Common myeloid progenitor, CD34-positive (primary cell): ENCODE measurements at regions not wholly inside any gene's neighbourhood (a gene's known extent, or its start where the extent isn't known, plus 50 kb on each side); places are given as distances from the start of the nearest gene placed in this dataset.

Experiments used
- CTCF ChIA-PET: fragments of 350-600 bp; sonication (Branson Sonifier 250); formaldehyde crosslinking; loops from one replicate; lab custom pipeline; 2021; ENCODE audit warnings: antibody characterized with exemption; lab: Charles Lee
- POLR2A ChIA-PET: fragments of 350-600 bp; sonication (Branson Sonifier 250); formaldehyde crosslinking; loops from one replicate; lab custom pipeline; 2021; ENCODE audit warnings: antibody characterized with exemption; lab: Charles Lee
- DNase-seq, 3 donors: peaks; one replicate each; pipeline versions ENCODE4 v3.0.0 to v3.0.0-alpha.2; 2013
- H3K27ac ChIP-seq, 2 experiments: 1 replicate in 1 of 2; 2 replicates in 1 of 2; pipeline ENCODE4 v1.7.0; 2013; ENCODE audit warnings: inconsistent platforms in 2 of 2, low read length in 2 of 2, mild to moderate bottlenecking in 2 of 2, low read depth in 1 of 2, moderate library complexity in 1 of 2; ENCODE audit not compliant: severe bottlenecking in 2 of 2, insufficient read depth in 1 of 2, poor library complexity in 1 of 2
- H3K27me3 ChIP-seq, 5 experiments: replicated peaks in 2 of 5; 1 replicate in 3 of 5; 2 replicates in 2 of 5; pipeline versions ENCODE4 v1.6.1 to v1.7.0; 2013; ENCODE audit warnings: low read length in 4 of 5, mild to moderate bottlenecking in 2 of 5, moderate library complexity in 2 of 5, inconsistent platforms in 1 of 5; ENCODE audit not compliant: insufficient read depth in 5 of 5, control insufficient read depth in 4 of 5
- H3K36me3 ChIP-seq, 4 experiments: 1 replicate in 2 of 4; 2 replicates in 2 of 4; pipeline versions ENCODE4 v1.6.1 to v1.7.0; 2013; ENCODE audit warnings: low read length in 3 of 4, control low read depth in 1 of 4, mild to moderate bottlenecking in 1 of 4; ENCODE audit not compliant: control insufficient read depth in 4 of 4, insufficient read depth in 4 of 4
- H3K4me1 ChIP-seq, 4 experiments: 1 replicate in 3 of 4; 2 replicates in 1 of 4; pipeline versions ENCODE4 v1.6.1 to v1.7.1; 2013; ENCODE audit warnings: low read length in 3 of 4, mild to moderate bottlenecking in 3 of 4, control low read depth in 1 of 4, inconsistent platforms in 1 of 4, moderate library complexity in 1 of 4; ENCODE audit not compliant: control insufficient read depth in 4 of 4, insufficient read depth in 4 of 4; ENCODE audit errors: control extremely low read depth in 1 of 4
- H3K4me3 ChIP-seq, 7 experiments: 1 replicate in 4 of 7; 2 replicates in 3 of 7; pipeline versions ENCODE4 v1.5.1 to v1.7.0; 2013; ENCODE audit warnings: mild to moderate bottlenecking in 7 of 7, low read length in 6 of 7, moderate library complexity in 6 of 7, inconsistent platforms in 2 of 7, low read depth in 2 of 7, control low read depth in 1 of 7; ENCODE audit not compliant: insufficient read depth in 4 of 7, control insufficient read depth in 1 of 7; ENCODE audit errors: extremely low read depth in 1 of 7
- H3K9me3 ChIP-seq, 5 experiments: 1 replicate in 4 of 5; 2 replicates in 1 of 5; pipeline versions ENCODE4 v1.6.1 to v1.7.1; 2013; ENCODE audit warnings: low read length in 4 of 5, mild to moderate bottlenecking in 2 of 5, inconsistent platforms in 1 of 5, low read depth in 1 of 5, moderate library complexity in 1 of 5; ENCODE audit not compliant: control insufficient read depth in 4 of 5, insufficient read depth in 2 of 5; ENCODE audit errors: control extremely low read depth in 1 of 5
- WGBS: methylation state at CpG from one replicate; pipeline ENCODE4 v1.1.5; 2013; ENCODE audit not compliant: insufficient coverage; 5-methylcytosine and 5-hydroxymethylcytosine counted together

DNA sequence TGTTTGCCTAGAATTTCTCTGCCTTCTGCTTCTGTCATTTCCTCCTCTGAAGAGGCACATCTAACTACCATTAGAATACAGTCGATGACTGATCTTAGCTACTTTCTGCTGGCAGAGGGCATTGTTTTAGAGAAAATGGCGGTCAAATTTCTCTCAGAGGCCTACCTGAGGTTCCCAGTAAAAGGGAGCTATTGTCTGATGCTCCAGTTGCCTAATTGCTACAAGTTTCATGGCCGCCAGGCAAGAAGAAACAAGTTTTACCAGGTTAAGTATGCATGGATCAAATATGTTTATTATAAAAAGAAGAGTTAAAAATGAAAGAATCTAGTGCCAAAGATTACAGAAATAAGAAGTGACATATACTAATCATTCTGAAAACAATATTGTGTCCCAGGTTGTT is 416.6 kb downstream of the DSC3 start:
- ChIA-PET CTCF (no interaction called here), POLR2A (no interaction called here)
- WGBS = 100% methylated on average over 2 of the region's 3 CpGs

DNA sequence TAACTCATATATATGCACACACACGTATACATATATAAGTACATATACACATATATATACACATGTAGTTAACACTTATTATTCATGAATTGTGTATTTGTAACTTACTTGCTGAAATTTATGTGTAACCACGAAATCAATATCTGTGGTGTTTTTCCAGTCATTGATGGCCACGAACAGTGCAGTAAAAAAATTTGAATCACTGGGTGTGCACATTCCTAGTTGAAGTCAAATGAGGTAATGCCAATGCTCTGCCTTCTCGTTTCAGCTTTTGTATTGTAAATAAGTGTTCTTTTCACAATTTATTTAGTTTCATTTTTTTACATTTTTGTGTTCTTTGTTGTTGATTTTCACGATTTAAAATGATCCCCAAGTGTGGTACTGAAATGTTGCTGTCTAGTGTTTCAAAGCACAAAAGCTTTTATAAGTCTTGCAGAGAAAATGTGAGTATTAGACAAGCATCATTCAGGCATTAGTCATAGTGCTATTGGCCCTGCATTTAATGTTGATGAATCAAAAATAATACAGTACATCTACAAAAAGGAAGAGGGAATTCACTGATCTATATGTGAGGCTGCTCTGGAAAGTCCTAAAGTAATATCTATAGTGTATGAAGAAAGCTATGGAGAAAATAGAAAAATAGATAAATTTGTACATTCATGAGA is 419.0 kb downstream of the DSC3 start:
- ChIA-PET CTCF (interaction anchor here (1.4 kb wide), 1 partner anchor 13 kb away, joined by 3 read pairs; no protein-coding TSS in a partner anchor), POLR2A (no interaction called here)
- 92% methylated on average over 2 of the region's 5 CpGs for WGBS
- Histone ChIP-seq H3K4me3 (no peak overlapping the region), H3K27me3 (no peaks in the 10 kb centered on the region), H3K36me3 (no peaks in the 10 kb centered on the region), H3K4me1 (no peaks in the 10 kb centered on the region), H3K9me3 (no peaks in the 10 kb centered on the region), H3K27ac (no peak overlapping the region)
- no peak for DNase-seq

More for the DNA sequence above, 416.6 kb downstream of the DSC3 start:
- Histone ChIP-seq H3K36me3 (no peaks in the 10 kb centered on the region), H3K9me3 (peaks cover 0 to 3% (median 0%) of the 10 kb centered on the region in 5 experiments), H3K27me3 (no peaks in the 10 kb centered on the region), H3K4me3 (no peak overlapping the region), H3K27ac (no peak overlapping the region), H3K4me1 (no peaks in the 10 kb centered on the region)
- no peak for DNase-seq

DNA sequence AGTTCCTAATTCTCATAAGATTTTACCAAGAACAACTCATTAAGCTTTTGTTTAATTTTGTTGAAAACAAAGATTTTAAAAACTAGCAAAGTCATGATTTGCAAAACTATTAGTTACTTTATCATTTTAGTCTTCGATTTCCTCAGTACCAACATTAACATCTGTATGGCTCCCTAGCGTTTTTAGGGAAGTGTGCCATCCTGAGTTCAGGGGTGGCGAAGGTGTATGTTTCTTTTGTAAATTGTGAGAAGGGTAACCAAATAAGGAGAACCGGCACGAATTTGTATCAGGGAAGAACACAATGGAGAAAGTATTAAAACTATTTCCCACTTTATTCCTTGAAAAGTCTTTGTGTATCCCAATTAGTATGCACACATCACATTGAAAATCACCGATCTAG is 419.9 kb downstream of the DSC3 start:
- no peak for DNase-seq
- POLR2A ChIA-PET = no interaction called here
- Histone ChIP-seq H3K36me3 (no peaks in the 10 kb centered on the region), H3K27ac (no peak overlapping the region), H3K4me3 (no peak overlapping the region), H3K9me3 (no peaks in the 10 kb centered on the region), H3K27me3 (no peaks in the 10 kb centered on the region), H3K4me1 (no peaks in the 10 kb centered on the region)
- WGBS = 100% methylated on average over 1 of the region's 6 CpGs
- CTCF ChIA-PET = no interaction called here

DNA sequence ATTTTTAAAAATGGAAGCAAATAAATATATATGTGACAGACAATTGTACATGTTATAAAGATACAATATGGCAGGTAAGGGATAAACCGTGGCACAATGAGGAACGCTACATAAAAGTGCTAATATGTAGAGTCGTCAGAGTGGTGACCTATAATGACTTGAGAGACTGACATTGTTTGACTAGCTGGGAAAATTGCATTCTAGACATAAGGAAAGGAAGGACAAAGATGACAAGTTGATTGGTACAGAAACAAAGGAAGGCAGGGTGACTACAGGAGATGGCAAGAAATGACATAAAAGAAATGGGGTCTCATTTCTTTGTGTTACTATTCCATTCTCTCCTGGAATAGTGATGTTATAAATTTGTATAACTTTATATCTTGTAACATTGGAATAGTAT is 420.4 kb downstream of the DSC3 start:
- WGBS = 97% methylated on average over 3 of the region's 3 CpGs
- POLR2A ChIA-PET = no interaction called here
- H3K4me3 ChIP-seq = no peak overlapping the region

DNA sequence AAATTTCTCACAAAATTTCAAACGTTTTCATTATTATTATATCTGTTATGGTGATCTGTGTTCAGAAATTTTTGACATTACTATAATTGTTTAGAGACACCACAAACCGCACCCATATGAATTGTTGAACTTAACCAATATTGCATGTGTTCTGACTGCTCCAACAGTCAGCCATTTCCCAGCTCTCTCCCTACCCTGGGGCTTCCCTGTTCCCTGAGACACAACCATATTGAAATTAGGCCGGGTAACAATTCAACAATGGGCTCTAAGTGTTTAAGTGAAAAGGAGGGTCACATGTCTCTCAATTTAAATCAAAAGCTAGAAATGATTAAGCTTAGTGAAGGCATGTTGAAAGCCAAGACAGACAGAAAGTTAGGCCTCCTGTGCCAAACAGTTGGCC is 424.0 kb downstream of the DSC3 start:
- Histone ChIP-seq H3K4me3 (no peak overlapping the region), H3K9me3 (no peaks in the 10 kb centered on the region), H3K4me1 (no peaks in the 10 kb centered on the region), H3K27me3 (no peaks in the 10 kb centered on the region), H3K36me3 (no peaks in the 10 kb centered on the region), H3K27ac (no peak overlapping the region)
- CTCF ChIA-PET = no interaction called here
- 86% methylated on average over 1 of the region's 3 CpGs for WGBS
- POLR2A ChIA-PET = no interaction called here
- no peak for DNase-seq

More for the DNA sequence above, 420.4 kb downstream of the DSC3 start:
- Histone ChIP-seq H3K36me3 (no peaks in the 10 kb centered on the region), H3K4me1 (no peaks in the 10 kb centered on the region), H3K27me3 (no peaks in the 10 kb centered on the region), H3K9me3 (no peaks in the 10 kb centered on the region), H3K27ac (no peak overlapping the region)
- no peak for DNase-seq
- CTCF ChIA-PET = no interaction called here

DNA sequence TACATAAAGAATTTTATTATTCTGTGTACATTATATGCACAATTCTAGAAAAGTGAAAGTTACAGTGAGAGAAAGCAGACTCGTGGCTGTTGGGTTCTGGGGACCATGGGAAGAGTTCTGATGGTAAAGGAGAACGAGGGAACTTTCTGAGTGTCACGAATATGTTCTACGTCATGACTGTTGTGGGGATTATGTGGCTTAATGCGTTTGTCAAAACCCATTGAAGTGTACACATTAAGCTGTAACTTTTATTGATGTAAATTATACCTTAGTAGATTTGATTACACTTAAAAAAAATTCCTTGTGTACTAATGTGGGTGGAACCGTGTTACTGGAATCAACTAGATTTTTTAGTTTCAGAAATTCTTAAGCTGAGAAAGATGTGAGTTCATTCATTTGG is 426.1 kb downstream of the DSC3 start:
- Histone ChIP-seq H3K4me1 (no peaks in the 10 kb centered on the region), H3K27ac (no peak overlapping the region), H3K9me3 (no peaks in the 10 kb centered on the region), H3K36me3 (no peaks in the 10 kb centered on the region), H3K27me3 (no peaks in the 10 kb centered on the region), H3K4me3 (no peak overlapping the region)
- ChIA-PET CTCF (no interaction called here), POLR2A (no interaction called here)
- WGBS = 88% methylated on average over 2 of the region's 6 CpGs
- DNase-seq = no peak

DNA sequence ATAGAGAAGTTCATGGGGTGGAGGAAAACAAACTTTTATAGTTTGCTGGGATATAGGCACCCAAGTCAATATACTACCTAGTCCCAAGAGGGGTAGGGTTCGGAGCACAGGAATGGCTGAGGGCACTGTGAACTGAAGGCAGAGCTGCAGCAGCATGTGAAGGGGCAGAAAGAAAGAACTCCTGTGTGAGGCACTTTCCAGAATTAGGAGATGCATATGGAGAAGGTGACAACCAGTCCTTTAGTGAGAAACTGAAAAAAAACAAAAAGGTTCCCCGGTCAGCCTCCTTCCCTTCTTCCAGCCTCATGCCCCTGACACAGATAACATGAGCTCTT is 429.1 kb downstream of the DSC3 start:
- Histone ChIP-seq H3K4me1 (no peaks in the 10 kb centered on the region), H3K27me3 (no peaks in the 10 kb centered on the region), H3K9me3 (no peaks in the 10 kb centered on the region), H3K27ac (no peak overlapping the region), H3K4me3 (no peak overlapping the region), H3K36me3 (no peaks in the 10 kb centered on the region)
- POLR2A ChIA-PET = no interaction called here
- no peak for DNase-seq
- 100% methylated on average over 1 of the region's 2 CpGs for WGBS
- CTCF ChIA-PET = no interaction called here
